ENCODE measurements at regions not wholly inside any gene's neighbourhood (a gene's known extent, or its start where the extent isn't known, plus 50 kb on each side); places are given as distances from the start of the nearest gene placed in this dataset.
"Not testable (repeated sequence)": the region's sequence is repeated elsewhere in the genome, so short reads cannot be mapped to it uniquely, and the experiment has no call there.

- H3K14ac ChIP-seq (ENCODE audit: insufficient read depth, low read length): no peak overlapping the region
- no peak overlapping the region for H4K5ac ChIP-seq (ENCODE audit: insufficient read length, low read depth, low read length)
- no peaks in the 10 kb centered on the region for H4K20me1 ChIP-seq (ENCODE audit: control insufficient read depth, insufficient read depth, insufficient read length)
- H3K79me2 ChIP-seq (ENCODE audit: insufficient read depth, low read length): no peaks in the 10 kb centered on the region
- H3K27ac ChIP-seq (ENCODE audit: insufficient read length, low read depth, low read length): no peak overlapping the region
- no peak overlapping the region for H3K4me2 ChIP-seq (ENCODE audit: insufficient read depth, insufficient read length, low read length)
- no peak overlapping the region for H3K23ac ChIP-seq (ENCODE audit: insufficient read length, low read depth, low read length)
- no peak overlapping the region for H3K18ac ChIP-seq (ENCODE audit: insufficient read length, low read depth, low read length)
- WGBS (ENCODE audit: extremely low coverage, insufficient read length, low lambda C conversion rate): no CpG with 5 or more reads among the region's 3 CpGs
- Mint-ChIP-seq H3K27ac (no peak overlapping the region; a peak in 1 of 7 replicates), H3K4me1 (peaks cover 5 to 8% of the 10 kb centered on the region in 2 experiments; a peak in 3 of 4 replicates), H3K27me3 (ENCODE audit: low read depth) (0 out of 2 replicates have a peak, but pooled peaks cover 2% of the 10 kb centered on the region), H3K4me3 (no peak overlapping the region), H3K9me3 (peaks cover 6 to 10% of the 10 kb centered on the region in 2 experiments; a peak in 3 of 5 replicates), H3K36me3 (ENCODE audit: insufficient read depth in 1 of 3, low read depth in 3 of 3) (peaks cover 1 to 4% (median 3%) of the 10 kb centered on the region in 3 experiments; a peak in 4 of 7 replicates)
- H3K9me3 ChIP-seq (ENCODE audit: control insufficient read depth, low read depth, low read length): no peaks in the 10 kb centered on the region
- H3T11ph ChIP-seq (ENCODE audit: low read length): no peak overlapping the region
- H2BK15ac ChIP-seq (ENCODE audit: low read depth, low read length): no peak overlapping the region
- H3K56ac ChIP-seq (ENCODE audit: insufficient read length, low read depth, low read length): no peak overlapping the region
- no peaks in the 10 kb centered on the region for H3K4me1 ChIP-seq (ENCODE audit: insufficient read depth, low read length)
- no peaks in the 10 kb centered on the region for H3K27me3 ChIP-seq (ENCODE audit: insufficient read depth, low read length)
- no peak for DNase-seq
- no peak overlapping the region for H4K8ac ChIP-seq (replicated peaks; ENCODE audit: insufficient read length, low read depth, low read length)
- no peak overlapping the region for H2AK5ac ChIP-seq (ENCODE audit: insufficient read length, low read length)
- H2AFZ ChIP-seq (ENCODE audit: low read length): no peak overlapping the region
- no peak overlapping the region for H2BK120ac ChIP-seq (ENCODE audit: low read depth, low read length, poor library complexity, severe bottlenecking)
- no peak overlapping the region for H3K4ac ChIP-seq (ENCODE audit: low read depth, low read length)
- H2BK5ac ChIP-seq (ENCODE audit: insufficient read length, low read length): no peak overlapping the region
- H3K79me1 ChIP-seq (ENCODE audit: insufficient read depth, low read depth, low read length, poor library complexity, severe bottlenecking): no peaks in the 10 kb centered on the region
- no peak overlapping the region for H2BK12ac ChIP-seq (ENCODE audit: insufficient read length, low read depth, low read length)
- H2BK20ac ChIP-seq (ENCODE audit: low read depth, low read length, poor library complexity, severe bottlenecking): no peak overlapping the region
- no peak overlapping the region for H4K91ac ChIP-seq (ENCODE audit: insufficient read length, low read depth, low read length)
- H3K9ac ChIP-seq (ENCODE audit: extremely low read depth, insufficient read length, low read length): no peak overlapping the region
- H3K23me2 ChIP-seq (ENCODE audit: insufficient read length, low read depth, low read length, poor library complexity, severe bottlenecking): no peaks in the 10 kb centered on the region
- no peak for TF ChIP-seq CTCF (conservative IDR thresholded peaks at IDR 0.05)
Measured at GRCh38 chr7:41436139-41436538, 266.8 kb downstream of the INHBA start.

DNA sequence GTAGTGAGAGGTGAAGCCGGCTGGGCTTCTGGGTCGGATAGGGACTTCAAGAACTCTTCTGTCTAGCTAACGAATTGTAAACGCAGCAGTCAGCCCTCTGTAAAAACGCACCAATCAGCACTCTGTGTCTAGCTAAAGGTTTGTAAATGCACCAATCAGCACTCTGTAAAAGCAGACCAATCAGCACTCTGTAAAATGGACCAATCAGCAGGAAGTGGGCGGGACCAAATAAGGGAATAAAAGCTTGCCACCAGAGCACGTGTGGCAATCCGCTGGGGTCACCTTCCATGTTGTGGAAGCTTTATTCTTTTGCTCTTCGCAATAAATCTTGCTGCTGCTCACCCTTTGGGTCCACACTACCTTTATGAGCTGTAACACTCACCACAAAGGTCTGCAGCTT lies 267.9 kb downstream of the INHBA start:
- H2BK5ac ChIP-seq (ENCODE audit: insufficient read length, low read length); H3K4ac ChIP-seq (ENCODE audit: low read depth, low read length); H3K4me1 Mint-ChIP-seq; H2BK120ac ChIP-seq (ENCODE audit: low read depth, low read length, poor library complexity, severe bottlenecking); H4K8ac ChIP-seq (replicated peaks; ENCODE audit: insufficient read length, low read depth, low read length); H3K4me2 ChIP-seq (ENCODE audit: insufficient read depth, insufficient read length, low read length); DNase-seq; H4K5ac ChIP-seq (ENCODE audit: insufficient read length, low read depth, low read length); H3K9me3 Mint-ChIP-seq; H3K79me2 ChIP-seq (ENCODE audit: insufficient read depth, low read length); H3K23me2 ChIP-seq (ENCODE audit: insufficient read length, low read depth, low read length, poor library complexity, severe bottlenecking); H2AK5ac ChIP-seq (ENCODE audit: insufficient read length, low read length); H3K23ac ChIP-seq (ENCODE audit: insufficient read length, low read depth, low read length); H3T11ph ChIP-seq (ENCODE audit: low read length); H3K9me3 ChIP-seq (ENCODE audit: control insufficient read depth, low read depth, low read length); H3K27me3 ChIP-seq (ENCODE audit: insufficient read depth, low read length); H2BK12ac ChIP-seq (ENCODE audit: insufficient read length, low read depth, low read length); H3K36me3 Mint-ChIP-seq (ENCODE audit: insufficient read depth in 1 of 3, low read depth in 3 of 3); H3K18ac ChIP-seq (ENCODE audit: insufficient read length, low read depth, low read length); H2AFZ ChIP-seq (ENCODE audit: low read length); H2BK20ac ChIP-seq (ENCODE audit: low read depth, low read length, poor library complexity, severe bottlenecking); H4K91ac ChIP-seq (ENCODE audit: insufficient read length, low read depth, low read length); H2BK15ac ChIP-seq (ENCODE audit: low read depth, low read length); H3K9ac ChIP-seq (ENCODE audit: extremely low read depth, insufficient read length, low read length); H3K79me1 ChIP-seq (ENCODE audit: insufficient read depth, low read depth, low read length, poor library complexity, severe bottlenecking); H3K14ac ChIP-seq (ENCODE audit: insufficient read depth, low read length); H3K4me3 Mint-ChIP-seq; H3K4me1 ChIP-seq (ENCODE audit: insufficient read depth, low read length); H4K20me1 ChIP-seq (ENCODE audit: control insufficient read depth, insufficient read depth, insufficient read length); H3K27me3 Mint-ChIP-seq (ENCODE audit: low read depth); H3K27ac ChIP-seq (ENCODE audit: insufficient read length, low read depth, low read length); H3K27ac Mint-ChIP-seq; H3K56ac ChIP-seq (ENCODE audit: insufficient read length, low read depth, low read length): not testable (repeated sequence)
- no CpG with 5 or more reads among the region's 9 CpGs for WGBS (ENCODE audit: extremely low coverage, insufficient read length, low lambda C conversion rate)

Data from H9 (cell line).